IPS DF 6.9 (cell line): ENCODE measurements at regions not wholly inside any gene's neighbourhood (a gene's known extent, or its start where the extent isn't known, plus 50 kb on each side); places are given as distances from the start of the nearest gene placed in this dataset.
"Not testable (repeated sequence)": the region's sequence is repeated elsewhere in the genome, so short reads cannot be mapped to it uniquely, and the experiment has no call there.

Experiments used
- DNase-seq: peaks from one replicate; pipeline ENCODE4 v3.0.0-alpha.2; 2013; ENCODE audit warnings: low read depth, low spot score
- H3K27ac ChIP-seq: one replicate; pipeline ENCODE4 v1.5.1; 2013; ENCODE audit warnings: low read length, control low read depth
- H3K27me3 ChIP-seq: 2 replicates; pipeline ENCODE4 v1.6.1; 2013; ENCODE audit warnings: mild to moderate bottlenecking, low read length; ENCODE audit not compliant: control insufficient read depth, insufficient read depth
- H3K36me3 ChIP-seq: 2 replicates; pipeline ENCODE4 v1.6.1; 2013; ENCODE audit warnings: low read length; ENCODE audit not compliant: control insufficient read depth, insufficient read depth
- H3K4me1 ChIP-seq: 2 replicates; pipeline ENCODE4 v1.6.1; 2013; ENCODE audit warnings: low read length; ENCODE audit not compliant: control insufficient read depth, insufficient read depth
- H3K4me3 ChIP-seq: 2 replicates; pipeline ENCODE4 v1.5.1; 2013; ENCODE audit warnings: mild to moderate bottlenecking, low read length
- H3K9me3 ChIP-seq: 2 replicates; pipeline ENCODE4 v1.6.1; 2013; ENCODE audit warnings: low read length, inconsistent platforms; ENCODE audit not compliant: control insufficient read depth, insufficient read depth
- WGBS: extraction: QIAGEN DNeasy Blood & Tissue Kit; methylation state at CpG from one replicate; pipeline ENCODE4 v1.1.7; 2013; ENCODE audit warnings: mixed read lengths, missing lambda C conversion rate; ENCODE audit not compliant: insufficient read length, insufficient coverage; 5-methylcytosine and 5-hydroxymethylcytosine counted together

GRCh38 chr5:145044970-145045369, 790.2 kb downstream of the PRELID2 start:
- H3K27ac ChIP-seq = no peak overlapping the region
- no peak overlapping the region for H3K4me3 ChIP-seq
- no peaks in the 10 kb centered on the region for H3K27me3 ChIP-seq
- WGBS = no CpG with 5 or more reads among the region's 1 CpG
- no peaks in the 10 kb centered on the region for H3K4me1 ChIP-seq
- no peaks in the 10 kb centered on the region for H3K36me3 ChIP-seq
- DNase-seq = no peak
- H3K9me3 ChIP-seq = no peaks in the 10 kb centered on the region

GRCh38 chr5:145028626-145029025, 806.5 kb downstream of the PRELID2 start:
- no peak for DNase-seq
- Histone ChIP-seq H3K4me1 (no peaks in the 10 kb centered on the region), H3K4me3 (no peak overlapping the region), H3K27ac (no peak overlapping the region), H3K36me3 (no peaks in the 10 kb centered on the region), H3K9me3 (no peaks in the 10 kb centered on the region), H3K27me3 (no peaks in the 10 kb centered on the region)
- WGBS = no CpG with 5 or more reads among the region's 1 CpG

- Histone ChIP-seq H3K4me1 (no peaks in the 10 kb centered on the region), H3K9me3 (no peaks in the 10 kb centered on the region), H3K36me3 (no peaks in the 10 kb centered on the region), H3K4me3 (no peak overlapping the region), H3K27me3 (no peaks in the 10 kb centered on the region), H3K27ac (no peak overlapping the region)
- DNase-seq = no peak
Measured at GRCh38 chr5:145027286-145027685, 807.9 kb downstream of the PRELID2 start.

GRCh38 chr5:145025775-145026174, 809.4 kb downstream of the PRELID2 start:
- Histone ChIP-seq H3K36me3 (no peaks in the 10 kb centered on the region), H3K27ac (no peak overlapping the region), H3K4me1 (no peaks in the 10 kb centered on the region), H3K4me3 (no peak overlapping the region), H3K9me3 (no peaks in the 10 kb centered on the region), H3K27me3 (no peaks in the 10 kb centered on the region)
- no peak for DNase-seq
- no CpG with 5 or more reads among the region's 3 CpGs for WGBS

GRCh38 chr5:145015146-145015545, 820.0 kb downstream of the PRELID2 start:
- DNase-seq = no peak

GRCh38 chr5:145014109-145014508, 821.0 kb downstream of the PRELID2 start:
- no peak overlapping the region for H3K4me3 ChIP-seq
- H3K4me1 ChIP-seq = no peaks in the 10 kb centered on the region
- no peaks in the 10 kb centered on the region for H3K36me3 ChIP-seq
- H3K27me3 ChIP-seq = no peaks in the 10 kb centered on the region
- H3K9me3 ChIP-seq = no peaks in the 10 kb centered on the region
- no CpG with 5 or more reads among the region's 3 CpGs for WGBS
- H3K27ac ChIP-seq = no peak overlapping the region
- DNase-seq = no peak

More at GRCh38 chr5:145015146-145015545, 820.0 kb downstream of the PRELID2 start:
- Histone ChIP-seq H3K36me3 (no peaks in the 10 kb centered on the region), H3K27me3 (no peaks in the 10 kb centered on the region), H3K4me3 (no peak overlapping the region), H3K4me1 (no peaks in the 10 kb centered on the region), H3K9me3 (no peaks in the 10 kb centered on the region), H3K27ac (no peak overlapping the region)
- no CpG with 5 or more reads among the region's 1 CpG for WGBS

- Histone ChIP-seq H3K36me3 (no peaks in the 10 kb centered on the region), H3K4me3 (no peak overlapping the region), H3K4me1 (no peaks in the 10 kb centered on the region), H3K9me3 (no peaks in the 10 kb centered on the region), H3K27me3 (no peaks in the 10 kb centered on the region), H3K27ac (no peak overlapping the region)
- DNase-seq = no peak
Measured at GRCh38 chr5:145010834-145011233, 824.3 kb downstream of the PRELID2 start.

- Histone ChIP-seq H3K27me3 (no peaks in the 10 kb centered on the region), H3K9me3 (no peaks in the 10 kb centered on the region), H3K27ac (no peak overlapping the region), H3K4me3 (no peak overlapping the region), H3K36me3 (no peaks in the 10 kb centered on the region), H3K4me1 (no peaks in the 10 kb centered on the region)
- no peak for DNase-seq
- WGBS = no CpG with 5 or more reads among the region's 2 CpGs
Measured at GRCh38 chr5:145008876-145009530, 826.1 kb downstream of the PRELID2 start.

GRCh38 chr5:144994356-144994755, 823.7 kb downstream of the KCTD16 start:
- not testable (repeated sequence) for H3K36me3 ChIP-seq, DNase-seq, H3K4me3 ChIP-seq, H3K9me3 ChIP-seq, H3K27ac ChIP-seq, H3K27me3 ChIP-seq, H3K4me1 ChIP-seq

GRCh38 chr5:144983101-144983500, 812.4 kb downstream of the KCTD16 start:
- H3K36me3 ChIP-seq = no peaks in the 10 kb centered on the region
- H3K4me1 ChIP-seq = no peaks in the 10 kb centered on the region
- no peak overlapping the region for H3K27ac ChIP-seq
- no peak overlapping the region for H3K4me3 ChIP-seq
- no peak for DNase-seq
- no peaks in the 10 kb centered on the region for H3K27me3 ChIP-seq
- H3K9me3 ChIP-seq = no peaks in the 10 kb centered on the region

- no peak for DNase-seq
- Histone ChIP-seq H3K27me3 (no peaks in the 10 kb centered on the region), H3K4me3 (no peak overlapping the region), H3K9me3 (no peaks in the 10 kb centered on the region), H3K36me3 (no peaks in the 10 kb centered on the region), H3K27ac (no peak overlapping the region), H3K4me1 (no peaks in the 10 kb centered on the region)
- no CpG with 5 or more reads among the region's 2 CpGs for WGBS
Measured at GRCh38 chr5:144979516-144980264, 809.0 kb downstream of the KCTD16 start.
